Endodermal cell (in vitro differentiated cells): ENCODE measurements at regions not wholly inside any gene's neighbourhood (a gene's known extent, or its start where the extent isn't known, plus 50 kb on each side); places are given as distances from the start of the nearest gene placed in this dataset.

ENCODE experiments used
- DNase-seq: peaks from one replicate; pipeline ENCODE4 v3.0.0-alpha.2; 2017
- H3K27ac ChIP-seq: 2 replicates; pipeline ENCODE4 v1.5.1; 2013; ENCODE audit warnings: mild to moderate bottlenecking, low read depth, low read length, moderate library complexity
- H3K27me3 ChIP-seq: 2 replicates; pipeline ENCODE4 v1.6.1; 2013; ENCODE audit warnings: mild to moderate bottlenecking, low read length, moderate library complexity; ENCODE audit not compliant: insufficient read depth, control insufficient read depth, poor library complexity, severe bottlenecking
- H3K36me3 ChIP-seq: 2 replicates; pipeline ENCODE4 v1.7.0; 2013; ENCODE audit warnings: mild to moderate bottlenecking, low read length, moderate library complexity; ENCODE audit not compliant: control insufficient read depth, insufficient read depth
- H3K4me1 ChIP-seq: one replicate; pipeline ENCODE4 v1.7.0; 2013; ENCODE audit warnings: low read length; ENCODE audit not compliant: control insufficient read depth, insufficient read depth
- H3K4me3 ChIP-seq: 2 replicates; pipeline ENCODE4 v1.5.1; 2013; ENCODE audit warnings: mild to moderate bottlenecking, low read length, moderate library complexity
- H3K9ac ChIP-seq: 2 replicates; pipeline ENCODE4 v1.6.1; 2013; ENCODE audit warnings: mild to moderate bottlenecking, low read length, moderate library complexity; ENCODE audit not compliant: poor library complexity, severe bottlenecking; ENCODE audit errors: extremely low read depth
- H3K9me3 ChIP-seq: 2 replicates; pipeline ENCODE4 v1.6.1; 2013; ENCODE audit warnings: mild to moderate bottlenecking, low read length, moderate library complexity; ENCODE audit not compliant: control insufficient read depth
- H3K27ac Mint-ChIP-seq: 2 replicates; pipeline ENCODE4 v1.8.0; 2020; ENCODE audit warnings: mixed read lengths
- H3K27me3 Mint-ChIP-seq: 2 replicates; pipeline ENCODE4 v1.8.0; 2021; ENCODE audit warnings: mild to moderate bottlenecking, mixed read lengths; ENCODE audit not compliant: insufficient read depth
- H3K36me3 Mint-ChIP-seq: 2 replicates; pipeline ENCODE4 v1.8.0; 2020; ENCODE audit warnings: low read depth, mixed read lengths
- H3K4me1 Mint-ChIP-seq: 2 replicates; pipeline ENCODE4 v1.8.0; 2020; ENCODE audit warnings: mixed read lengths
- H3K4me3 Mint-ChIP-seq: 2 replicates; pipeline ENCODE4 v1.8.0; 2020; ENCODE audit warnings: mild to moderate bottlenecking, moderate library complexity, mixed read lengths
- H3K9me3 Mint-ChIP-seq: 2 replicates; pipeline ENCODE4 v1.8.0; 2020; ENCODE audit warnings: mild to moderate bottlenecking, mixed read lengths
- WGBS, 2 experiments: methylation state at CpG; one replicate each; pipeline versions ENCODE4 v1.1.5 to v1.1.7; 2013; ENCODE audit warnings: missing lambda C conversion rate in 2 of 2, mixed read lengths in 1 of 2; ENCODE audit not compliant: insufficient coverage in 1 of 2, insufficient read length in 1 of 2; 5-methylcytosine and 5-hydroxymethylcytosine counted together
- TF ChIP-seq, protein P1 (sequence below): fragments of 200-600 bp; sonication (generic); conservative IDR thresholded peaks from 2 replicates; pipeline ENCODE4 v1.5.0; 2021; ENCODE audit warnings: antibody characterized with exemption, mild to moderate bottlenecking

GRCh38 chr2:18124116-18124835 lies 245.8 kb downstream of the KCNS3 start:
- Histone ChIP-seq H3K27me3 (peaks cover 3% of the 10 kb centered on the region), H3K9ac (no peak overlapping the region), H3K36me3 (no peaks in the 10 kb centered on the region), H3K9me3 (no peaks in the 10 kb centered on the region), H3K4me1 (no peaks in the 10 kb centered on the region), H3K27ac (no peak overlapping the region), H3K4me3 (no peak overlapping the region)
- TF ChIP-seq, protein P1, sequence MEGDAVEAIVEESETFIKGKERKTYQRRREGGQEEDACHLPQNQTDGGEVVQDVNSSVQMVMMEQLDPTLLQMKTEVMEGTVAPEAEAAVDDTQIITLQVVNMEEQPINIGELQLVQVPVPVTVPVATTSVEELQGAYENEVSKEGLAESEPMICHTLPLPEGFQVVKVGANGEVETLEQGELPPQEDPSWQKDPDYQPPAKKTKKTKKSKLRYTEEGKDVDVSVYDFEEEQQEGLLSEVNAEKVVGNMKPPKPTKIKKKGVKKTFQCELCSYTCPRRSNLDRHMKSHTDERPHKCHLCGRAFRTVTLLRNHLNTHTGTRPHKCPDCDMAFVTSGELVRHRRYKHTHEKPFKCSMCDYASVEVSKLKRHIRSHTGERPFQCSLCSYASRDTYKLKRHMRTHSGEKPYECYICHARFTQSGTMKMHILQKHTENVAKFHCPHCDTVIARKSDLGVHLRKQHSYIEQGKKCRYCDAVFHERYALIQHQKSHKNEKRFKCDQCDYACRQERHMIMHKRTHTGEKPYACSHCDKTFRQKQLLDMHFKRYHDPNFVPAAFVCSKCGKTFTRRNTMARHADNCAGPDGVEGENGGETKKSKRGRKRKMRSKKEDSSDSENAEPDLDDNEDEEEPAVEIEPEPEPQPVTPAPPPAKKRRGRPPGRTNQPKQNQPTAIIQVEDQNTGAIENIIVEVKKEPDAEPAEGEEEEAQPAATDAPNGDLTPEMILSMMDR, result no peak
- Mint-ChIP-seq H3K4me1 (peaks cover 4% of the 10 kb centered on the region), H3K36me3 (no peaks in the 10 kb centered on the region), H3K27me3 (peaks cover 3% of the 10 kb centered on the region), H3K9me3 (no peaks in the 10 kb centered on the region), H3K27ac (no peak overlapping the region), H3K4me3 (no peak overlapping the region)
- DNase-seq, result no peak
- 91 to 93% methylated on average over 3 to 5 of the region's 6 CpGs for WGBS, 2 experiments

DNA sequence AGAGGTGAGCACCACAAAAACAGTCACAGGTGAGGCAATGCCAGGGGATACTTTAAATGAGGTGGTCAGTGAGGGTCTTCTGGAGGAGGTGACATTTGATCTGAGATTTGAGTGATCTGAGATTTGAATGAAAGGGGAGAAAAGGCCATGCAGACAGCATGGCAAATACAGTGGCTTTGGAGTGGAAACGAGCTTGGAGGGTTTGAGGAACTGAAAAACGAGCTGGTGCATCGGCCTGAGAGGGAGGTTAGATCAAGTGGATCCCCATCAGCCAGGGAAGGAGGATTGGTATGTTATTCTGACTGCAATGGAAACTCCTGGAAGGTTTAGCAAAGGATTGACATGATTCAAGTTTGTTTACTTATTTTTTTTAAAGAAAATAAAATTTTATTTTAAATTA lies 245.1 kb downstream of the KCNS3 start:
- H3K36me3 Mint-ChIP-seq, result no peaks in the 10 kb centered on the region
- H3K36me3 ChIP-seq, result no peaks in the 10 kb centered on the region
- no peak overlapping the region for H3K27ac Mint-ChIP-seq
- H3K9ac ChIP-seq, result no peak overlapping the region
- H3K27me3 ChIP-seq, result no peaks in the 10 kb centered on the region
- TF ChIP-seq, protein P1, result no peak
- no peaks in the 10 kb centered on the region for H3K9me3 Mint-ChIP-seq
- no peak overlapping the region for H3K4me3 ChIP-seq
- H3K9me3 ChIP-seq, result no peaks in the 10 kb centered on the region
- peaks cover 8% of the 10 kb centered on the region for H3K4me1 Mint-ChIP-seq
- H3K27me3 Mint-ChIP-seq, result no peaks in the 10 kb centered on the region
- no peak overlapping the region for H3K27ac ChIP-seq
- H3K4me1 ChIP-seq, result no peaks in the 10 kb centered on the region
- DNase-seq, result no peak
- H3K4me3 Mint-ChIP-seq, result no peak overlapping the region
- 74 to 90% methylated on average over 3 of the region's 3 CpGs for WGBS, 2 experiments

GRCh38 chr2:18123211-18123570 lies 244.7 kb downstream of the KCNS3 start:
- TF ChIP-seq, protein P1, result no peak
- H3K27me3 ChIP-seq, result no peaks in the 10 kb centered on the region
- H3K9me3 ChIP-seq, result no peaks in the 10 kb centered on the region
- Mint-ChIP-seq H3K4me3 (no peak overlapping the region), H3K9me3 (no peaks in the 10 kb centered on the region), H3K27ac (no peak overlapping the region), H3K27me3 (no peaks in the 10 kb centered on the region), H3K4me1 (peaks cover 8% of the 10 kb centered on the region), H3K36me3 (no peaks in the 10 kb centered on the region)
- no peaks in the 10 kb centered on the region for H3K4me1 ChIP-seq
- no peak overlapping the region for H3K4me3 ChIP-seq
- H3K27ac ChIP-seq, result no peak overlapping the region
- H3K9ac ChIP-seq, result no peak overlapping the region
- H3K36me3 ChIP-seq, result no peaks in the 10 kb centered on the region
- DNase-seq, result no peak
- 76 to 86% methylated on average over 2 to 3 of the region's 3 CpGs for WGBS, 2 experiments
